GM10248 (cell line): ENCODE measurements at regions not wholly inside any gene's neighbourhood (a gene's known extent, or its start where the extent isn't known, plus 50 kb on each side); places are given as distances from the start of the nearest gene placed in this dataset.

ENCODE experiments used
- CTCF ChIA-PET: fragments of 300-600 bp; sonication (Branson Sonifier 250); formaldehyde crosslinking; extraction: SDS; loops from one replicate; lab custom pipeline; 2021; ENCODE audit warnings: antibody characterized with exemption; lab: Yijun Ruan, JAX
- POLR2A ChIA-PET: fragments of 350-650 bp; sonication (Branson Sonifier 250); formaldehyde crosslinking; extraction: SDS; loops from one replicate; lab custom pipeline; 2020; ENCODE audit warnings: antibody characterized with exemption; lab: Yijun Ruan, JAX
- DNase-seq: peaks from one replicate; pipeline ENCODE4 v3.0.0; 2012; ENCODE audit errors: extremely low spot score
- TF ChIP-seq, protein P1 (sequence below): IDR thresholded peaks from 2 replicates; pipeline ENCODE4 v1.5.1; 2012; ENCODE audit warnings: mild to moderate bottlenecking, low read depth; ENCODE audit errors: extremely low read depth, missing control alignments, control extremely low read depth

DNA sequence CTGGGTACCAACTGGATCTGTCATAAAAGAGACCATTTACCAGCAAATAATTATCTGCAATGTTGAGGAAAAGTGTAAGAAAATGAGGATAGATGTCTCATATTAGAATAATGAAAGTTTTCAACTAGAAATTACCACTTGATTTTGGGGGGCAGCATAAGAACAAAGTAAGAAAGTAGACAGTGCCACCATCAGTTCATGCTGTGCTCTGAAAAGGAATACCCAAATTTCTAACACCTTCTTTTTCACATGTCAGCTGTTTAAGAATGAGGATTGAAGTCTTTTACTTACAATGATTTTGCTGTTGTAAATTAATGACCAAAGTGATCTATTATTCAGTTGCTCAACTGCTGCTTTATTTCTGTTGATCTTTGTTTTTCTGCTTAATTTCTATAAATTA, 578.3 kb downstream of the ETV1 start:
- DNase-seq: no peak
- ChIA-PET POLR2A (no interaction called here), CTCF (no interaction called here)
- TF ChIP-seq, protein P1, sequence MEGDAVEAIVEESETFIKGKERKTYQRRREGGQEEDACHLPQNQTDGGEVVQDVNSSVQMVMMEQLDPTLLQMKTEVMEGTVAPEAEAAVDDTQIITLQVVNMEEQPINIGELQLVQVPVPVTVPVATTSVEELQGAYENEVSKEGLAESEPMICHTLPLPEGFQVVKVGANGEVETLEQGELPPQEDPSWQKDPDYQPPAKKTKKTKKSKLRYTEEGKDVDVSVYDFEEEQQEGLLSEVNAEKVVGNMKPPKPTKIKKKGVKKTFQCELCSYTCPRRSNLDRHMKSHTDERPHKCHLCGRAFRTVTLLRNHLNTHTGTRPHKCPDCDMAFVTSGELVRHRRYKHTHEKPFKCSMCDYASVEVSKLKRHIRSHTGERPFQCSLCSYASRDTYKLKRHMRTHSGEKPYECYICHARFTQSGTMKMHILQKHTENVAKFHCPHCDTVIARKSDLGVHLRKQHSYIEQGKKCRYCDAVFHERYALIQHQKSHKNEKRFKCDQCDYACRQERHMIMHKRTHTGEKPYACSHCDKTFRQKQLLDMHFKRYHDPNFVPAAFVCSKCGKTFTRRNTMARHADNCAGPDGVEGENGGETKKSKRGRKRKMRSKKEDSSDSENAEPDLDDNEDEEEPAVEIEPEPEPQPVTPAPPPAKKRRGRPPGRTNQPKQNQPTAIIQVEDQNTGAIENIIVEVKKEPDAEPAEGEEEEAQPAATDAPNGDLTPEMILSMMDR: no peak

DNA sequence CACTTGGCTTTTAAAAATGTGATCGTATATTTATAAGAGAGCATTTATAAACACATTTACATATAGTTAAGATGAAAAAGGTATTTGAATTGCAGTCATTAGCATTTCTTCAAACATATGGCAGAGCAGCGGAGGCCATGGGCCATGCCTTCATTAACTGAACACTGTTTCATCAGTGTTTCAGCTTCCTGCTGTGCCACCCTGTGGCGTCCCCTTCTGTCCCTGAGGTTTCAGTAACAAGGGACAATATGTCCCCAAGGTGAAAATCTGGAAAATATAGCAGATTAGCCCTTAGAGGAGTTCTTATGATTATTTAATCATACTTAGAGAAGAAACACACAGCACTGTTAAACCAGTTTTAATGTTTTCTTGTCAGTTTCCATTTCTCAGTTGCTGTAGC, 577.8 kb downstream of the ETV1 start:
- no peak for DNase-seq
- CTCF ChIA-PET: no interaction called here
- POLR2A ChIA-PET: no interaction called here

DNA sequence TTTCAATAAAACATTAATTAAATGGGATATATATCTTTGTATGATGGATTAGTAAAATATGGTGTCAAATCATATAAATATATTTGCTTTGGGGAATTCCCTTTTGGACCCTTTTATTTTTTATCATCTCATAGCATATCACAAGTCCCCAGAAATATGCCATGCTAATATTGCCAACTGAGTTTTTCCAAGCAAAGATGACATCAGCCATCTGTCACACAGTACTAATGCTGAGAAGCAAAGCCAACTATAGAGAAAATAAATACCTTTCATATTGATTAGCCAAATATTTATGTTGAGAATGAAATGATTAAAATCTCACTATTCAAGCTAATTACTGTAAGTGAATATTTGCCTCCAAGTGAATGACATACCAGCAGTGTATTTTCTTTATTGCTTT, 575.3 kb downstream of the ETV1 start:
- no peak for DNase-seq
- CTCF ChIA-PET: no interaction called here
- POLR2A ChIA-PET: no interaction called here
- TF ChIP-seq, protein P1: no peak

More for the DNA sequence above, 577.8 kb downstream of the ETV1 start:
- TF ChIP-seq, protein P1: no peak

DNA sequence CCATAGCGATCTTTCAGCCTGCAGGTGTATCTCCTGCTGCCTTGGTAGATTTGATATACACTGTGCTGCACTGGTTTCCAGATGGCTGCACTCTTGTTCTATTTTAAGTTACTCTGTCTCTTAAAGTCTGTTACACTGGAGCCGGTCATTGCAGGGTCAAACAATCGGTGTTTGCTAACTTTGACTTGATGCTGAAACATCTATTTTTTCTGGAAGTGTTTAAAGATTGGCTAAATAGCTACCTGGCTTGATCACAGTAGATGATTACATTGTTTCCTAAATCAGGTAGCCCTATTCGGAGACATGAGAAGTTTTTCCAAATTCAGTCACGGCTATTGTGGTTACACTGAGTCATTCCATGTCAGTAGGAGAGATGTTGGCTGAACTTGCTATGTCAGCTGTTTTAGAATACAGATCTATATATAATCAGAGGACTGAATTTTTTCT, 574.8 kb downstream of the ETV1 start:
- TF ChIP-seq, protein P1: no peak
- CTCF ChIA-PET: interaction anchor here (2.6 kb wide), 1 partner anchor 18 kb away, joined by 7 read pairs; no protein-coding TSS in a partner anchor
- POLR2A ChIA-PET: no interaction called here
- no peak for DNase-seq

DNA sequence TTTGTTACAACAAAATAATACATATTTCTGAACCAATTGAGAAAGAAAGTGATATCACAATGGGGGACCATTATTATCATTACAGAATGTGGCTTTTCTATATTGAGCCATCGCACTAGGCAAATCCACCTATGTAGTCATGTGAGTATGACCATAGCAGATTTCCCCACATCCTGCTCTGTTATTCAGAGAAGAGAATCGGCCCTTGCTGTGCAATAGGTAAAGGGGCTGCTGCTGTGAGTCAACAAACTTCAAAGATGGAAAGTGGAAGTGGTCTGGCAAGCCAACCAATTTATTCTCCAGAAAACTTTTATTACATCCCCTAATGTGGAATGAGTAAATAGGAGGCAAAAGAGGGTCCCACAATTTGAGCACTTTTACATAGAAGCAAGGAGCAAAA, 573.4 kb downstream of the ETV1 start:
- ChIA-PET POLR2A (no interaction called here), CTCF (interaction anchor here (2.6 kb wide), 1 partner anchor 16 kb away, joined by 7 read pairs; no protein-coding TSS in a partner anchor)
- no peak for DNase-seq
- TF ChIP-seq, protein P1: no peak

DNA sequence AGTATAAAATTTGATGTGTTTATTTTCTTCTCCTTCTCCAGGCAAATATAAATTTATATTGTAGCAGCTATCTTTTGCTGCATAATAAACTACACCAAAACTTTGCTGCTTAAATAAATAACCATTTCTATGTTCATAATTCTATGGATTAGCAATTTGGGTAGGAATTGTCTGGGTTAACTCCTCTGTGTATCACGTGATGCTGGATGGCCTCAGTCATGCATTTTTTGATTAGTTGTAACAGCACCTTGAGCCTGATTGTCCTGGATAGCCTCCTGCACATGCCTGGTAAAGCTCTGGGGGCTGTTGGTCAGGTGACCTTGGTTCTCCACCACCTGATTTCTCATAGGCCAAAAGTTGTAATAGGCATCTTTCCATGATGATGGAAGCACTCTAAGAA, 572.9 kb downstream of the ETV1 start:
- no peak for DNase-seq
- ChIA-PET POLR2A (no interaction called here), CTCF (interaction anchor here (2.6 kb wide), 1 partner anchor 16 kb away, joined by 7 read pairs; no protein-coding TSS in a partner anchor)
- TF ChIP-seq, protein P1: no peak
